ENCODE measurements at regions not wholly inside any gene's neighbourhood (a gene's known extent, or its start where the extent isn't known, plus 50 kb on each side); places are given as distances from the start of the nearest gene placed in this dataset.

DNA sequence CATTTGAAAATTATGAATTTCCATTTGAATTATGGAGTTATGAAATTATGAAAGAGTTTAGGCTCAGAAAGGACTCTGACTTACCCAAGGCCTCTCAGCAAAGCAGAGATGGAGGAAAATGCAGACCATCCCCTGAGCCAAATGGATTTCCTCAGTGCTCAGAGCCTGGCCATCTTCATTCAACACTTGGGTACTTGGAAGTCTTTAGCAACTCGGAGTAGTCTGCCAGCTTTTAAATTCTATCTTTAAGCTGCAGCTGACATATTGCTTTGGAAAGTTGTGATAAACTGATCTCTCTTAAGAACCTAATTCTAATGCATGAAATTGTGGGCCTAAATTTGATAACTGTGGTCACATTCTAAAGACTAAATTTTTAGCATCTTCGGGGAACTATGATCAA is 315.4 kb downstream of the SAMD5 start:
- H3K27me3 Mint-ChIP-seq (ENCODE audit: low read depth): peaks cover 4% of the 10 kb centered on the region
- no peak overlapping the region for H3K27ac Mint-ChIP-seq
- no peak overlapping the region for H3K4me3 Mint-ChIP-seq
- H3K36me3 Mint-ChIP-seq (ENCODE audit: low read depth): no peaks in the 10 kb centered on the region
- no peaks in the 10 kb centered on the region for H3K9me3 Mint-ChIP-seq
- no peaks in the 10 kb centered on the region for H3K4me1 Mint-ChIP-seq
- TF ChIP-seq, protein P1, sequence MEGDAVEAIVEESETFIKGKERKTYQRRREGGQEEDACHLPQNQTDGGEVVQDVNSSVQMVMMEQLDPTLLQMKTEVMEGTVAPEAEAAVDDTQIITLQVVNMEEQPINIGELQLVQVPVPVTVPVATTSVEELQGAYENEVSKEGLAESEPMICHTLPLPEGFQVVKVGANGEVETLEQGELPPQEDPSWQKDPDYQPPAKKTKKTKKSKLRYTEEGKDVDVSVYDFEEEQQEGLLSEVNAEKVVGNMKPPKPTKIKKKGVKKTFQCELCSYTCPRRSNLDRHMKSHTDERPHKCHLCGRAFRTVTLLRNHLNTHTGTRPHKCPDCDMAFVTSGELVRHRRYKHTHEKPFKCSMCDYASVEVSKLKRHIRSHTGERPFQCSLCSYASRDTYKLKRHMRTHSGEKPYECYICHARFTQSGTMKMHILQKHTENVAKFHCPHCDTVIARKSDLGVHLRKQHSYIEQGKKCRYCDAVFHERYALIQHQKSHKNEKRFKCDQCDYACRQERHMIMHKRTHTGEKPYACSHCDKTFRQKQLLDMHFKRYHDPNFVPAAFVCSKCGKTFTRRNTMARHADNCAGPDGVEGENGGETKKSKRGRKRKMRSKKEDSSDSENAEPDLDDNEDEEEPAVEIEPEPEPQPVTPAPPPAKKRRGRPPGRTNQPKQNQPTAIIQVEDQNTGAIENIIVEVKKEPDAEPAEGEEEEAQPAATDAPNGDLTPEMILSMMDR (IDR thresholded peaks at IDR 0.05; ENCODE audit: unreplicated experiment in 3 of 3): no peak

DNA sequence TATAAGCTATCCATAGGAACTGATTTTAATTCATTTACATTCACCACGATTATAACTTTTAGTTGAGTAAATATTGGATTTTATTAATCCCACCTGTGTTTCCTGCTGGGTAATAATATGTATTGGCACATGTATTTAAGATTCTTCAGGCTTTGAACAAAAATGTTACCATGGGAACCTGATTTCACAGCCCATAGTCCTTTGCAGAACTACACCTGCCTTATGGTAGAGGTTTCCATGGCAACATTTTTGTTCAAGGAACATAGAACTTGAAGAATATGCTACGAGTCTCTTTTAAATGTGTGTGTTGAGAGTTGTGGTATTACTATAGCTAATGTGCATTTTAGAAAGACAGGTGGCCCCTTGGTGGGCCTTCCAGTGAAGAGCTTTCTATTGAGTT is 317.4 kb downstream of the SAMD5 start:
- Mint-ChIP-seq H3K9me3 (no peaks in the 10 kb centered on the region), H3K27ac (no peak overlapping the region), H3K36me3 (ENCODE audit: low read depth) (no peaks in the 10 kb centered on the region), H3K4me1 (no peaks in the 10 kb centered on the region), H3K27me3 (ENCODE audit: low read depth) (peaks cover 1% of the 10 kb centered on the region), H3K4me3 (no peak overlapping the region)
- TF ChIP-seq, protein P1 (IDR thresholded peaks at IDR 0.05; ENCODE audit: unreplicated experiment in 3 of 3): no peak

DNA sequence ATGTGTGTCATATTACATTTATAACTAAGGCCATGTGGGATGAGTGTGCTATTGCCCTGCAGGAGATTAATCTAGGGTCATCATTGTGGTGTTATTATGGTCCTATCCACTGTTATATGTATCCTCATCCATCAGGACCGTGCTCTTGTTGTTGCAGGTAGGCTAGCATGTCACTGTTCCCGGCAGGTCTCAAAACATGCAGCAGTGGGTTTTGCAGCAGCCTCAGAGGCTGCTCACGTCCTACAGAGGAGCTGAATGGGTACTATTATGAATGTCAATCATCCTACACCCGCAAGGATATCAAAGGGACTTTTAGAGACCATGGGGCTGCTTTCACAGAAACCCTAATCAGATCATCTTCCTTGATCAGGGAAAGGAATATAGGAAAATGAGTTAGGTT is 318.2 kb downstream of the SAMD5 start:
- Mint-ChIP-seq H3K27me3 (ENCODE audit: low read depth) (no peaks in the 10 kb centered on the region), H3K4me3 (no peak overlapping the region)
- TF ChIP-seq, protein P1 (IDR thresholded peaks at IDR 0.05; ENCODE audit: unreplicated experiment in 3 of 3): no peak

DNA sequence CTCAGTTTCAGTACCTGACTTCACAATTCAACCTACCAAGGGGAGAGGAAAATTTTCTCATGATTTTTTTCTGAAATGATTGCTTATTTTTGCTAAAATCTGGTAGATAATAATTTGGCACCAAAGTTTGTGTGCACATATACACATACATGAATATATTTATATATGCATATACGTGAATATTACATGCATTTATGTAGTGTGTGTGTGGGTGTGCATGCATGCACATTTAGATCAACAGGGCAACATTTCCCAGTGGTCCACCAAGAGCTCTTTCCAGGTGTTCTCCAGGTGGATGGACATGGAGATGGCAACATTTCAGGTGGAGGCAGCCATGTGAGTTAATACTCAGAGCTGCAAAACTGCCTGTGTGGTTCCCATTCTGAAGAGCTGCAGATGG is 320.9 kb downstream of the SAMD5 start:
- Mint-ChIP-seq H3K4me1 (peaks cover 7% of the 10 kb centered on the region), H3K27me3 (ENCODE audit: low read depth) (no peaks in the 10 kb centered on the region), H3K36me3 (ENCODE audit: low read depth) (no peaks in the 10 kb centered on the region), H3K9me3 (no peaks in the 10 kb centered on the region), H3K4me3 (no peak overlapping the region), H3K27ac (no peak overlapping the region)
- TF ChIP-seq, protein P1 (IDR thresholded peaks at IDR 0.05; ENCODE audit: unreplicated experiment in 3 of 3): no peak

More for the DNA sequence above, 318.2 kb downstream of the SAMD5 start:
- Mint-ChIP-seq H3K4me1 (no peaks in the 10 kb centered on the region), H3K27ac (no peak overlapping the region), H3K36me3 (ENCODE audit: low read depth) (no peaks in the 10 kb centered on the region), H3K9me3 (no peaks in the 10 kb centered on the region)

DNA sequence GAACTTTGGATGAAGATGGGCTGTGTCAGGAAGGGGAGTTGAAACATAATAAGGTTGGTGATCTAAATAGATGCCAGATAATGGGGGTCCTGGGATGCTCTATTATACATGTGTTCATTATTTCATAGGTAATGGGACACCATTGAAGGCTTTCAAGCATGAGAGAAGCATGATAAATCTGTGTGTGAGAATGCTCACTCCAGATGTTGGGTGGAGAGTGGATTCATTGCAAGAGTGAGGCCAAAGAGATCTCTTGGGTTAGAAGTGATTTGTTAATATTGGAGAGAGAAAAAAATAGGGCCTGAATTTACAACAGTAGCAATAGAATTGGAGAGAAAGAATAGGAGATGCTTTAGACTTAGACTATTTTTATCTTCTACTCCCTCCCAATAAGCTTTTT is 321.3 kb downstream of the SAMD5 start:
- no peaks in the 10 kb centered on the region for H3K9me3 Mint-ChIP-seq
- peaks cover 10% of the 10 kb centered on the region for H3K4me1 Mint-ChIP-seq
- H3K27ac Mint-ChIP-seq: no peak overlapping the region
- H3K36me3 Mint-ChIP-seq (ENCODE audit: low read depth): no peaks in the 10 kb centered on the region
- H3K4me3 Mint-ChIP-seq: no peak overlapping the region
- no peaks in the 10 kb centered on the region for H3K27me3 Mint-ChIP-seq (ENCODE audit: low read depth)
- TF ChIP-seq, protein P1 (IDR thresholded peaks at IDR 0.05; ENCODE audit: unreplicated experiment in 3 of 3): no peak

DNA sequence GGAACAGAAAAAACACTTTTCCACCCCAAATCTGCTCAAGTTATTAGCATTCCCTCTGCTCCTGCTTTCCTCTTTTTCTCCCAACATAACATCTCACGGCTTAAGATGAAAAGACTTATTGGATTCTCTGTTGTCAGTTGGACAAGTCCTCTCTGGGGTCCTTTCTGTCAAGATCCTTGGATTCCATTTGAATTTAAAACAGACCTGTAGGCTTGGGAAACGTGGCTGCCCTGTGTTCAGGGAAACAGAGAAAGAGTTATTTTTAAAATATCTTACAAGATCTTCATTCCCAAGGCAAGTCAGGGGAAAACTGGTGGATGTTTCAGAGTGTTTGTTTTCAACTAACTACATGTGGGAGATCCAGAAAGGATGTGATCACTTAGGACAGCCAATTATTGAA is 322.9 kb downstream of the SAMD5 start:
- Mint-ChIP-seq H3K27ac (peak overlapping the region in 1 of 3 experiments; percentile 17), H3K4me3 (no peak overlapping the region), H3K27me3 (ENCODE audit: low read depth) (no peaks in the 10 kb centered on the region), H3K4me1 (peaks cover 15% of the 10 kb centered on the region), H3K36me3 (ENCODE audit: low read depth) (no peaks in the 10 kb centered on the region), H3K9me3 (no peaks in the 10 kb centered on the region)
- TF ChIP-seq, protein P1 (IDR thresholded peaks at IDR 0.05; ENCODE audit: unreplicated experiment in 3 of 3): no peak
